Gastrocnemius medialis (tissue), 4 donors: ENCODE measurements at regions not wholly inside any gene's neighbourhood (a gene's known extent, or its start where the extent isn't known, plus 50 kb on each side); places are given as distances from the start of the nearest gene placed in this dataset.

Source experiments
- CTCF ChIP-seq, 5 experiments: fragments of 450-650 bp in 3 of 5; fragments of 200-600 bp in 2 of 5; sonication (generic) in 2 of 5; IDR thresholded peaks in 4 of 5; conservative IDR thresholded peaks in 1 of 5; 1 replicate in 4 of 5; 2 replicates in 1 of 5; pipeline ENCODE4 v1.5.1; 2016 to 2019; ENCODE audit warnings: antibody characterized with exemption in 5 of 5, mild to moderate bottlenecking in 3 of 5, moderate library complexity in 3 of 5
- POLR2A ChIP-seq, 2 donors: fragments of 450-650 bp; IDR thresholded peaks; one replicate each; pipeline ENCODE4 v1.6.1; 2017; ENCODE audit warnings: antibody characterized with exemption in 2 of 2, mild to moderate bottlenecking in 2 of 2, moderate library complexity in 2 of 2

DNA sequence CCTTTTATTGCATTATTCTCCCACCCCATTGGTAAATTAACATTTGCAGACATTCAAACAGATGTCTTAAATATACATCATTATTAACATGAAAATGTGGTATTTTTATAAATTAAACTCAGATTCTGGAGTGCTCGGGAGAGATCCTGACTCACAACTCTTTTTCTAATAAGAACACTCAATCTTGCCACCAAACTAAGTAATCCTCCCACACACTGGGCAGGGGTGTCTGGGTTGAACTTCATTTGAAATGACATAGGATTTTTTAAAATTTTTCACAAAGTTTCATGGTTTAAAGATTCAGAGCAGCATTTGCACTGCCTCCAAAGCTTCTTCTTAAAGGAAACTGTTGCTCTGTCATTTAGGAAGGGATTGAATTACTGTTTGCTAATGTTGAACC lies 754.3 kb downstream of the MECOM start:
- no peak for TF ChIP-seq CTCF (IDR thresholded peaks at IDR 0.05 in 4 of 5, conservative IDR thresholded peaks at IDR 0.05 in 1 of 5)
- no peak for TF ChIP-seq POLR2A (IDR thresholded peaks at IDR 0.05)
